ENCODE measurements at regions not wholly inside any gene's neighbourhood (a gene's known extent, or its start where the extent isn't known, plus 50 kb on each side); places are given as distances from the start of the nearest gene placed in this dataset.
"Not testable (repeated sequence)": the region's sequence is repeated elsewhere in the genome, so short reads cannot be mapped to it uniquely, and the experiment has no call there.

DNA sequence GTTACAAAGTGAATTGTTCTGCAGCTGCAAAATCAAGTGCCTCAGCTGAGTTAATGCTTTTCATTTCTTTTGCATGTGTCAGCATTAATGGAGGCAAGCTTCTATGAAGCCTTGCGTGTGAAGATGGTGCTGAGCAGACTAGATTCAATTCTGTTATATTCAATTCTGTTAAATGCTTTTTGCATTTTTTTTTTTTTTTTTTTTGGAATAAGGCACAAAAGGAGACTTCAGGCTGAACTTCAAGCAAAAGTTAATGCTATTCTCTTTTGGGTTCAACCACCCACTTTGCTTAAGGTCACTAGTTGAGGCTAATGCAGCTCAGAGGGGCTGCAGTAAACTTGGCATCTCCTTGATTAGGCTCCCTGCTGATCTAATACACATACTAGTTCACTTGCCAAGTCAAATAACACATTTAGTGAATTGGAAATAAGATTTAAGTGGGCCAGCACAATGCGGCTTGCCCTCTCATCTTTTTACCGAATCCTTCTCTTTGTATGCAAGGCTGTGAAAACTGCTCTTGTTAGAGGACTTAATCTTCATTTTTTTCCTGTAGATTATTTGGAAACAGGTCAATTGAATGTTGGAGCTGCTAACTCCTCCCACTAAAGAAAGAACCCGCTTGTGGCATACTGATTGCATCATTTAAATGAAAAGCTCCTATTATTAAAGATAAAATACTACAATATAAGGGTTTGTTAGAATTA is 1020.2 kb downstream of the NR2F1-AS1 start:
- no peak for DNase-seq

DNA sequence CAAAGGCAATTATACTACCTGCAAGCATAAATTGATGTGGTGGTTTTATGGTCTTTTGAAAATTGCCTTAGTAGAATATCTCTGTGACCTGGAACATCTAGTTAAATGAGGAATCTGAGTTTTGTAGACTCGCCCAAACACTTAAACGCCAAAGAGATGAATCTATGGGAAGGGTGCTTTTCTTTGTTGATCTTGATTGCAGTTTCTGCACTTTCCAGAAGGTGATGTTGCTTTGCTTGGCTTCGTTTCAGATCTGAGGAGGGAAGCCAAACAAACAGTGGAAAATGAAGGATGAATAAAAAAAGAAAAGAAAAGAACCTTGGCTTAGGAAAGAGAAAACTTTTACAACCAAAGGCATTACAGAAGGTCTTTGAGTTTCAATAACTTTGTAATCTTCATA is 1021.2 kb downstream of the NR2F1-AS1 start:
- DNase-seq = peak; percentile 18

DNA sequence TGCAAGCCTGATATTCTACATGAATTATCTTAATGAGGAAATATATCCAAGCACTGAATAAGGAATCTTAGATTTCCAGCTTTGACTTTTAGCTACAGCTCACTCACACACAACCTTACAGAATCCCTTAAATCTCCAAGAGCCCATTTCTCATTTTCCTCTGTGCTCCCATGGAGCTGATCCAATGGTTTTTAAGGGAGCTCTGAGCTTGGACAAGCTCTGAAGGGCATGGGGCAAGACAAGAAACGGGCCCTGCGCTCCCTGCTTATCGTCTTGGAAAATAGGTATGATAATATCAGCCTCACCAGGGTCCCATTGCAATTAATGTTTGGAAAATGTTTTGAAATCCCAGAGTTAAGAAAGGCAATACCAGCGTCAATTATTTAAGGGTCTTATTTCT is 1021.7 kb downstream of the NR2F1-AS1 start:
- no peak for DNase-seq

GRCh38 chr5:92556747-92557146 is 1024.3 kb downstream of the NR2F1-AS1 start:
- no peak for DNase-seq

DNA sequence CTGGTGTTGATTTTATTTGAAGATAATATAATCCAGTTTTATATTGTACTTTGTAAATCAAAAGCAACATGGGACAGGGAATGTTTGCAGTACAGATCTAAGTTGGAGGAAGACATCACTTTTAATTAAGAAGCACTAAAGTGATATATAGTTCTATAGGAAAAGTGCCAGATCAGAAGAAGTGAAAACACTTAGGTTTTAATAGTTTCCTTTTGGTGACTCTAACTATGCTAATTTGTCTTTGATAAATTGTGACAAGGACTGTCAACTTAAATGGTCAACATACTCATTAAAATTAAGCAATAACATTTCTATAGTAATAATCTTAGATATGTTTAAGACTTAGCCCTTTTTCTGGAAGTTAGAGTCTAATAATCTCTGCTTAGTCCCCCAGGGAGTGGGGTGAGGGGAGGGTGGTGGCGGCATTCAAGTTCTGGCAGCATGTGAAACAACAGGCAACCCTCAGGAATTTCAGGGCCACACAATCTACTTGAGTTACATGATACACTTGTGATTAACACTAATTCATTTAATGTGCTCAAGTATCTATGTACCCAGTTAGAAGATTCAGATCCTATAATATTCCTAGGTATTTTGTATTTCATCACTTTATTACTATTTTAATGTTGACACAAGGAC is 1026.5 kb downstream of the NR2F1-AS1 start:
- DNase-seq = no peak

DNA sequence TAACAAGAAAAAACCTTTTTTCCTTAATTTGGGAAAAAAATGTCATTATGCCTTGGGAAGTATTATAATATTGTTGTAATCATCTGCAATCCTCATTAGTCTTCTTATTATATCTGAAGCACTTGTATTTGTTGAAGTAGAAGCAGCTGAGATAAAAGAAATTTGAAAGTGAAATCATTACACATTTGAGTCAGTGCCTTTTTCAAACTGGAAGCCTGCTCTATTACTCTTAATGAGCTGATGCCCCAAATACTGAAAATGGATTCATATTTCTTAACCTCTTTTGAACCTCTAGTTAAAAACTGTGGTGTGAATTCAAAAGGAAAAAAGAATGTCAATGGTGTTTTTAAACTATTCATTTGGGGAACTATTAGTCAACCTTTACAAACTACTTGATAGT is 1027.7 kb downstream of the NR2F1-AS1 start:
- DNase-seq = no peak

DNA sequence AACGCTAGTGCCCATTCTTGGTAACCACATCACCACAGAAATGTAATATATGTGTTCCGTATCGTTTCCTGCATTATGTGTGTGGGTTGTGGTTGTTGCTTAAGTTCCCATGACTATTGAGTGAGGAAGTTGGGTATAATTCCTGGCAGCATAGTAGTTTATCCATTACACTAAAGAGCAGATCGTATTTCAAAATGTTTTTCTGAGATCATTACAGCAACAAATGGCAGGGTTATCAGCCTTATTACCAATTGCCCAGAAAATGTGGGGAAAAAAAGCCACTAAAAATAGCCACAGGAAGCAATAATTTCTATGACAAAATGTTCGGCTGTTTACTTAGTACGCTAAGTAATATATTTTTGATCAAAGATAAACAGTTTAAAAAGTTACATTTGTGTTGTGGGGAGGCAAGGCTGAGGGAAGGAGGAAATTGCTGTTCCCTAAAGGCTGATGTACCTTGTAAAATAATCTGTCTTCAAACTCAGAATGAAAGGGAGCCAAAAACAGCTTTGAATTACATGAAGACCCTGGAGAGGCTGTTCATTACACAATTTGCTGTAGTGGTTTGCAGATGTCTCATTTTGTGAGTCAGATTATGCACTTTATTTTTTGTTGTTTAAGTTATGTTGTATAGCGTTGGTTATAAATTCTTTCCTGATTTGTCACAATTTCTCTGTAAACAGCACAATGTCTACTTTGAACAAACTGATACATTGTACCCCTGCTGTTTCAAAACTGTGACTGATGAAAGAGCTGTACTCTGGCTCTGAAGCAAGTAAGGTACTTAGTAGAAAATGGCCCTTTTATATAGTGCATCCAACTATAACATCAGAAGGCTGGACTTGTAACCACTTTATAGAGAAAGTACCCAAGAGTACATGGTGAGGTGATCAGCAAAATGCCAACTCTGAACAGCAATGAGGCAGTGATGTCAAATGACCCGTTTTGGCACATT is 1028.5 kb downstream of the NR2F1-AS1 start:
- DNase-seq = peak; percentile 65

DNA sequence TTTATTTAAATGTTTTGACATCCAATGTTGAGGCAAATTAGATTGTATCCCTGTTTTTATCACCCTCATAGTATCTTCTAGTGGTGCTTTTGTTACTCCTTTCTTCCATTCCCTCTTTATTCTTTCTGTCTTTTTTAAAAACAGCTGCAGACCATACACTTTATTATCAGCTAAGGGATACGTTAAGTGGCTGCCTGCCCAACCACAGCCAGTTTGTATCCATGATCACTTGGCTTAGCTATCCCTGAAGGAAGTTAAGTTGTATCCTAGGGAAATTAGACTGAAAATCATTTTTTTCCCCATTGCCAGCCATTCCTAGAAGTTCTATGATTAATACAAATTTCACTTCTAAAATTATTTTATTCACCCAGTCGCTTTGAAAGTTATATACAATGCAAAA is 1032.7 kb downstream of the NR2F1-AS1 start:
- no peak for DNase-seq

DNA sequence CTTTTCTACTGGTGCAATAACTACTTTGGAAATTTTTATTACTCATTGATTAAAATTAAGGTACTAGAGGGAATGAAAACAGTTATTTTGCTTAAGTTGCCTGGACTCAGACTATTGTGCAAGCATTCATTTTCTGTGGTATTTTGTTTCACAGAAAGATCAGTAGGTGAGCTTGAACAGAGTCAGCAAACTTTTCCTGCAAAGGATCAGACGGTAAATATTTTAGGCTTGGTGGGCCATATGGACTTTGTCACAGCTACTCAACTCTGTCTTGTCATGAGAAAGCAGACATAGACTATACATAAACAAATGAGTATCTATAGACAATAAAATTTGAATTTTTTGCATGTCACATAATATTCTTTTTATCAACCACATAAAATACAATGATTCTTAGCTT is 1036.4 kb downstream of the NR2F1-AS1 start:
- no peak for DNase-seq

DNA sequence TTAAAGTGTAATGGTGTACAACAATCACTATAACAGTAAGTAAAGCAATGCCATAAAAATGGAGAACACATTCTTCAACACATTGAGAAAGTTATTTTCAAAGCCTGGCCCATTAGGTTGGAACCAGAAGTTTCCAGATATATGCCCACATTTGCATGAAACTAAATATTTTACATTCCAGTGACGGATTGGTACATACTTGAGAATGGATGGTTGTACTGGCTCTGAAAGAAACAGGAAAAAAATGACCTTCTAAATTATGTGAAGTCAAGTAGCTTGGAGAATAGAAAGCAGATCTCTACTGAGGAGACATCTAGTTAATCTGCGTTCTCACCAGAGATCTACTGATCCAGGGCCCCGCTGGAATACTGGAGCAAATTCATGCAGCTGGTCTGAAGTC is 1037.0 kb downstream of the NR2F1-AS1 start:
- no peak for DNase-seq

- DNase-seq = no peak
Observed at GRCh38 chr5:92543201-92543600, 1037.8 kb downstream of the NR2F1-AS1 start.

DNA sequence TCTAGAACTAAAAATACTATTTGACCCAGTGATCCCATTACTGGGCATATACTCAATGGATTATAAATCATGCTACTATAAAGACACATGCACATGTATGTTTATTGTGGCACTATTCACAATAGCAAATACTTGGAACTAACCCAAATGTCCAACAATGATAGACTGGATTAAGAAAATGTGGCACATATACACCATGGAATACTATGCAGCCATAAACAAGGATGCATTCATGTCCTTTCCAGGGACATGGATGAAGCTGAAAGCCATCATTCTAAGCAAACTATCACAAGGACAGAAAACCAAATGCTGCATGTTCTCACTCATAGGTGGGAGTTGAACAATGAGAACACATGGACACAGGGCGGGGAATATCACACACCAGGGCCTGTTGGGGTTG is 1039.0 kb downstream of the NR2F1-AS1 start:
- not testable (repeated sequence) for DNase-seq

GRCh38 chr5:92527311-92528078 is 1053.5 kb downstream of the NR2F1-AS1 start:
- no peak for DNase-seq

DNA sequence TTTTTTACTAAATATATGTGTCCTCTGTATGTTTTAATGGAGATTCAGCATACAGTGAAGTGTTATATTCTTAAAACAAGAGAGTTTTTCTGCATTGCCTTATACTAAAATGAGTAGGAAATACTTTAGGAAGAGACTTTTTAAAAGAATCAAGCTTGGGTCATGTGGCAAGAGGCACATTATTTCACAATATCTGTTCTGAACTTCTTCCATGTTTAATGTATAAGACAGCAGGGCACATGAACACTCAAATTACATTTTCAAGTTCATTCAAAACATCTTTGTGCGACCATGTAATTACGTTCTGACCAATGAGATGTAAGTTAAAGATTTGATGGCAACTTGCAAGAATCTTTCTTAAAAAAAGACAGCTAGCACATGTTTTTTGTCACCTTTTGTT is 1055.9 kb downstream of the NR2F1-AS1 start:
- no peak for DNase-seq

DNA sequence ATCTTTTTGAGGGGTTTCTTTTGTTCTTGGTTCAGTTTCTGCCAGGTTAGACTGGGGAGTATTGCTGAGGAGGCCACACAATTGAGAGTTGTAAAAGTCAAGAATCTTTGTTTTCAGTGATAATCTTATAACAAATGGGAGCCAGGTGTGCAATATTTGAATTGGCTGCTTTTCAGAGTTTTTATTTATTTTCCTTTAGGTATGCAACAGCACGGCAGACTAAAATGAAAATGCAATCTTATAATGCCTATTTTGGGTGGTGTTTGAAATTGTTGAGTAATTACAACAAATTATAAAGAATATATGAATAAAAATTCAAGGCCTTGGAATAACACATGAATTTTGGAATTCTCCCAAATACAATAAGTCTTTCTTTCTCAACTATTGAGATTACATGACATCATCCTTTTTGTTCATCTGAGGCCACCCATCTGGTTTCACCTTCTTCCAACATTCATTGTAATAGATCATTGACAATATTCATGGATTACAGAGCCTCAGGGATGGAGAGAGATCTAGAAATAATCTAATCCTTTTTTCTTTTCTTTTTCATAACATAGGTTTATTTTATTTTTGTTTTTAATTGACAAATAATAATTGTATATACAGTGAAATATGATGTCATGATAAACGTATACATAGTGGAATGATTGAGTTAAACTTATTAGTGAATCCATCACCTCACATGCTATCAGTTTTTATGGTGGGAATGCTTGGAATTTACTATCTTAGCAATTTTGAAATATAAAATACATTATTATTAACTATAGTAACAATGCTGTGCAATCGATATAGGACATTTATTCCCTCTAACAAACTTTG is 1061.0 kb downstream of the NR2F1-AS1 start:
- no peak for DNase-seq

DNA sequence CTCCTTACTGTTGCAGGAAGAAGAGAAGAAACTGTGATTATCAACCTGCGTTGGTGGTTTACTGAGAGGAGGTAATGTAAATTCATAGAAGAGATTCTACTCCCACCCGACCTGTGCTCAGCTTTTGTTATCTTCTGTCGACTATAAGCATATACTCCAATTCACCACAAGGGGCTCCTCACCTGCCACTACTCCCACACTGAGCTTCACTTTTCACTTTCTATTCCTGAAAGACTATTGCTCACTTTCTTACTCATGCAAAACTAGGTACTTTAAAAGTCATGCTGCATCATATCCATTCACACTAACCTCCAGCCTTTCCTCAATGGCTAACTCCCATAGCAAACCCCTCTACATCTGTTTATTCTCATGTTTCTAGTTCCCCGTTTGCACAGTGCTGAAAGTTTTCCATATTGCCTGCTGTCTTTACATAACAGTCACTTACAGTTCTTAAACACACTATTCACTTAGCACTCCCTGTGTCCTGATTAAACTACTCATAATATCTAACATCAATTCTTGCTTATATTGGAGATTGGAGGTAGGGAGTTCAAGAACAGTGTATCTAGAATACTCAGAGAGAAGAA is 1062.6 kb downstream of the NR2F1-AS1 start:
- no peak for DNase-seq

- DNase-seq = no peak
Observed at GRCh38 chr5:92514896-92515295, 1066.1 kb downstream of the NR2F1-AS1 start.

DNA sequence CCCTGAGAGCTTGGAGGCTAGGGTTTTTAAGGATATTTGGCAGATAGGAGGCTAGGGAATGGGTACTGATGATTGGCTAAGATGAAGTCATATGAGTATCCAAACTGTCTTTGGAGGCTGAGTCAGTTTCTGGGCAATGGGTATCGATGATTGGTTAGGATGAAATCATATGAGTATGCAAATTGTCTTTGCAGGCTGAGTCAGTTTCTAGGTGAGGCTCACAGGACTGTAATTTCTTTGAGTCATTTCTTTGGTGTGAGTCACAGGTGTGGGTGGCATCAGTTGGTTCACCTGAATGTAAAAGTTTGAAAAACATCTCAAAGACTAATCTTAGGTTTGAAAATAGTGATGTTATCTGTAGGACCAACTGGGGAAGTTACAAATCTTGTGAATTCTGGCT is 1068.0 kb downstream of the NR2F1-AS1 start:
- DNase-seq = no peak

DNA sequence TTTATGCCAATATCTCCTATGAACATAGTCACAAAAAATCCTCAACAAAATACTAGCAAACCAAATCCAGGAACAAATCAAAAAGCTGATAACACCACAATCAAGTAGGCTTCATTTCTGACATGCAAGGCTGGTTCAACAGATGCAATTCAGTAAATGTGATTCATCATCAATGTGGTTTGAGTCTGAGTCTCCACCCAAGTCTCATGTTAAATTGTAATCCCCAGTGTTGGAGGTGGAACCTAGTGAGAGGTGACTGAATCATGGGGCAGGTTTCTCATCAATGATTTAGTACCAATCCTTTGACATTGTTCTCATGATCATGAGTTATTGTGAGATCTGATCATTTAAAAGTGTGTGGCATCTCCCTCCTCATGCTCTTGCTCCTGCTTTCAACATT is 1072.7 kb downstream of the NR2F1-AS1 start:
- no peak for DNase-seq

DNA sequence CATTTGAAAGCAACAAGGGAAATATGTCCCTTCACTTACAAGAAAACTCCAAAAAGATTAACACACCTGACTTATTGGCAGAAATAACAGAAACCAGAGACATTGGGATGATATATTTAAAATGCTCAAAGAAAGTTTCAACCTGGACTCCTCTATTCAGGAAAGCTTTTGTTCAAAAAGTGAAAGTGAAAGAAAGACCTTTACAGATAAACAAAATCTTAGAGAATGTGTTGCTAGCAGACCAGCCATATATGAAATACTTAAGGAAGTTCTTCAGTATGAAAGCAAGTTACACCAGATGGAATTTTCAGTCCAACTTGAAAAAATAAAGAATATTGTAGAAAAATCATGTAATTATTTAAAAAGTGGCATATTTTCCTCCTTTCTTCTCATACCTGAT is 1075.1 kb downstream of the NR2F1-AS1 start:
- no peak for DNase-seq

- no peak for DNase-seq
Observed at GRCh38 chr5:92505145-92505544, 1075.9 kb downstream of the NR2F1-AS1 start.
